OCI-M2 (cell line): ENCODE measurements at regions not wholly inside any gene's neighbourhood (a gene's known extent, or its start where the extent isn't known, plus 50 kb on each side); places are given as distances from the start of the nearest gene placed in this dataset.
"Not testable (repeated sequence)": the region's sequence is repeated elsewhere in the genome, so short reads cannot be mapped to it uniquely, and the experiment has no call there.

Experiments used
- DNase-seq: peaks from one replicate; lab custom pipeline; 2025; ENCODE audit not compliant: unreplicated experiment; lab: John Stamatoyannopoulos, UW

DNA sequence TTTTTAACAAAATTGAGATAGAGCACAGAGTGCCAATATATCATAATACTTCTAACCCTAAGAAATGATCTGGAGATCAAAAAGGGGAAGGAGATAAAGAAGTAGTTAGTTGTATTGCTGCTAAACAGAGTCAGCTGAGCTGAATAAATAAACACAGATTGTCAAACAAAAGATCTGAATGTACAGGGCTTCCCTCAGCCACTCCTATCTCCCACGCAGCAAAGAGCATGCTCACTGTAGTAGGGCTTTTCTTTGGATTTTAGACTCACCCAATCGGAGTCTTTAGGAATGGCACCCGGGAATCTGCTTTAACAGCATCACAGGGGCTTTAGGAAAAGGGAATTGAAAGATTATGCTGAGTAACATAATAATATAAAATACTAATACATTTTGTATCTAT is 222.2 kb upstream of the STXBP5 start:
- DNase-seq, result no peak

DNA sequence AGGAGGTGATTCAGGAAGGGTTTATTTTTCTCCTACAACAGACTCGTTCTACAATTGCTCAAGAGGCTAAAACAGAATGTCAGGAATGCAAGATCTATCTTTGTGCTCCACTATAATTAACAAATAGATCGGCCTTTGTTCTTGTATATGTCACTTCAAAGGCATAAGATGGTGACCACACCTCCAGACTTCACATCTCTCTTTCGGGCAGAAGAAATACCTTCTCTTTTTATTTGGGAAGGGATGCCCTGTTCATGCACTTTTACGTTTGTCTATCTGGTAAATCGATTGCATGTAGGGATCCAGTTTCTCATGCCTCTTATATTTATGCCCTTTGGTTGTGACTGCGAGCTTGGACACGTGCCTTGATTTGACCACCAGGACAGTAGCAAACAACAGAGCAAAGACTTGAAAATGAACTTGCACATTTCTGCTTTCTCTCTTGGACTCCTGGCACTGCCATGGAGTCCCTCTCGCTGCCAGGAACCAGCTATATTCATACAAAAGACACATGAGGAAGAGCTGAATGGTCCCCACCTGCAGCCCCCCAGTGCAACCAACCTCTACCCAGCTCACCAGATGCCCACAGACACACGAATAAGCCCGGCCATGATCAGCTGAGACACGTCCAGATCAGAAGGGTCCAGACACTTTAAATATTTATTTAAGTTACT is 219.8 kb upstream of the STXBP5 start:
- no peak for DNase-seq

DNA sequence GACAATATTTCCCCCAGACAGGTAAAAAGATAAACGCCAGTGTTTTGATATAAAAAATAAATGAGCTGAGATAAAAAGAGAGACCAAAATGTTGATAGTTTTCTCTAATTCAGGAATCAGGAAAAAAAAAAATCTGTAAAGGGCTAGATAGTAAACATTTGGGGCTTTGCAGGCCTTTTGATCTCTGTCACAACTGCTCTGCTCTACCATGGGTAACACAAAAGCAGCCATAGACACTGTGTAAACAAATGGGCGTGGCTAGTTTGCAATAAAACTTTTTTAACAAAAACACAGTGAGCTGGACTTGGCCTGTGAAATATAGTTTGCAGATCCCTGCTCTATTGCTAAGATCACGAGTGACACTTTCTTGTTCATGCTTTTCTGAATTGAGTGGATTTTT is 219.1 kb upstream of the STXBP5 start:
- DNase-seq, result no peak

DNA sequence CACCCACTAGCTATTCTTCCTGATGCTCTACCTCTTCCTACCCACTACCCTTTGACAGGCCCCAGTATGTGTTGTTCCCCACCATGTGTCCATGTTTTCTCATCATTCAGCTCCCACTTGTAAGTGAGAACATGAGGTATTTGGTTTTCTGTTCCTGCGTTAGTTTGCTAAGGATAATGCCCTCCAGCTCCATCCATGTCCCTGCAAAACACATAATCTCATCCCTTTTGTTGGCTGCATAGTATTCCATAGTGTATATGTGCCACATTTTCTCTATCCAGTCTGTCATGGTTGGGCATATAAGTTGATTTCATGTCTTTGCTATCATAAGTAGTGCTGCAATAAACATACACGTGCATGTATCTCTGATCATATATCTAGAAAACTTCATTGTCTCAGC is 218.3 kb upstream of the STXBP5 start:
- no peak for DNase-seq

DNA sequence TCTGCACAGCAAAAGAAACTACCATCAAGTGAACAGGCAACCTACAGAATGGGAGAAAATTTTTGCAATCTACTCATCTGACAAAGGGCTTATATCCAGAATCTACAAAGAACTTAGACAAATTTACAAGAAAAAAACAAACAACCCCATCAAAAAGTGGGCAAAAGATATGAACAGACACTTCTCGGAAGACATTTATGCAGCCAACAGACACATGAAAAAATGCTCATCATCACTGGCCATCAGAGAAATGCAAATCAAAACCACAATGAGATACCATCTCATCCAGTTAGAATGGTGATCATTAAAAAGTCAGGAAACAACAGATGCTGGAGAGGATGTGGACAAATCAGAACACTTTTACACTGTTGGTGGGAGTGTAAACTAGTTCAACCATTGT is 216.3 kb upstream of the STXBP5 start:
- DNase-seq, result not testable (repeated sequence)

DNA sequence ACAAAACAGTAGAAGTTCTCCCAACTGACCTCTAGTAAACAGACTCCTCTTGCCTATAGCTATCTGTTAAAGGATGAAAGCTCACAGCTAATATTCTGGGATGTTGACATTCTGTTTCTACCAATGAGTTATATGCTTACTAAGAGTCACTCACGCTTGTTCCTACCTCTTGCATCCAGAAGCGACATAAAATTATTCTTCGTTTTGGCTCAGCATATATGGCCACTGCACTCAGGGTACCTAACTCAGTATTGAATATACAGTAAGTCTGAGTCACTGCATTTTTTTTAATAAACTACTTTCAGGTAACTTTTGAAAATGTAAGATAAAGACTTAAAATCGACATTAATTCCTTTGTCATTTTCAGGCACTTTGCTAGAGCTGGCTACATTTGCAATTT is 214.4 kb upstream of the STXBP5 start:
- no peak for DNase-seq

DNA sequence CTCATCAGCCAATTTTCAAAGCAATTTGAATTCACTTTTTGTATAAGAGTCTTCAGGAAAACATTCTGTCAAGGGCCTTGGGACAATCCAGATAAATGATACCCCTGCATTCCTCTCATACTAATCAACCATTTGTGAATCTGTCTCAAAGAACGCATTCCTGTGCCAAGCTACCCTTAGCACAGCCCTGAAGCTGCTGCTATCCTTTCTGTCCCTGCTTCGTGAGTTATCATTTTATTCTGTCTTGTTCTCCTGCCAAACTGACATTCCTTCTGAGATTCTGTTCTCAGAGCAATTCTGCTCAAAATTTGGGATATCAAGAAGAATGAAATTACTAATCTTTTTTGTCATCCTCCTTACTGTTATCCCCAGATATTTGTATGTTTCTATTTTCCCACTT is 213.9 kb upstream of the STXBP5 start:
- DNase-seq, result no peak

DNA sequence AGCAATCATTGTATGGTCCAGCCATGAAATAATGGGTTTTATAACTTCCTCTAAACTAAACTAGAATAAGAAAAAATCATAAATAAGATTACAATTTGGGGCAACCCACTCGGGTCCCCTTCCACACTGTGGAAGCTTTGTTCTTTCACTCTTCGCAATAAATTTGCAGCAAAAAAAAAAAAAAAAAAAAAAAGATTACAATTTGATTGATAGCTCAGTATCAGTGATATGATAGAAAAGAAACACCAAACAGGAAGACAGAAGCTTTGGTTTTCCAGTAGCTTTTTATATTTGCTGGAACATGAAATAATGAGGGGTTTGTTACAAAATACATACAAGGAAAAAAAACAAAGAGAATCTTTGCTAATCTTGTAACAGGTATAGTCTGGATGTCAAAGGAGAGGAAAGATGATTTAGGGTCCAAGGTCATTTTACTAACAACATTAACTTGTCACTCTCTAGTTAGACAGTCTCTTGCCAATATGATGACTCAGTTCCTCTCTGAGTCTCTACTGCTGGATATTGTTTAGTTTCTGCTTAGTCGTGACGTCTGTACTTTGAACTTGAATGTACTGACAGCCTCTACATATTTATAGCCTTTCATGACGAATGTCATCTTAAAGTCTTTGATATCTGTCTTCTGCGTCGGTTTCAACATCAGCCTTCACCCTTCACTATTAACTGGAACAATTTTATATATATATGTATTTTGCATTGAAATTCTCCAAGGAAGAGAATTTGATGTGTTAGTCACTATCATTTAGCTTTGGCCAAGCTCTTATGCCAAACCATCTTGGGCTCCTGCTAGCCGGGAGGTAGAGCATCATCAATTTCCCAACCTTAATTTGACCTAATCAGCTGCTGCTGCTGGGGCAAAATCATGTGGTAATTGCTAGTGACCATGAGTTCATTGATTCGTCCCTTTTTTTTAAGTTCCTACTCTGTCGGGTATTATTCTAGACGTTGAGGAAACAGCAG is 213.1 kb upstream of the STXBP5 start:
- no peak for DNase-seq

DNA sequence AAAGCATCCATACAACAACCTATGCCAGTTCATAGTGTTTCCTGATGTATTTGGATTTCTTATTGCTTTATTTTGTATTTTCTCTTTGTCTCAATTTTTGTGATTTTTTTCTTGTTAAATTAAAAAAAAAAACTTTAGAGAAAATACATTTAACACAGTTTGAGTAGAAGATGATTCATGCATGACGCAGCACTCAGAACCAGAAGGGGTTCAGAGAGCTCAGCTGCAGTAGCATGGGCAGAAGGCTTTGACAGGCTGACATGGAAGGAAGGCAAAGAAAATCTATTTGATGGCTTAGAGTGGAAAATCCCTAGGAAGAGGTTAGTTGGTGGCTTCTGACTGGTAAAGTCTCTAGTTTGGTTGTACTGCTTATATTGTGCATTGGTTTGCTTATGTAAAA is 207.2 kb upstream of the STXBP5 start:
- no peak for DNase-seq

DNA sequence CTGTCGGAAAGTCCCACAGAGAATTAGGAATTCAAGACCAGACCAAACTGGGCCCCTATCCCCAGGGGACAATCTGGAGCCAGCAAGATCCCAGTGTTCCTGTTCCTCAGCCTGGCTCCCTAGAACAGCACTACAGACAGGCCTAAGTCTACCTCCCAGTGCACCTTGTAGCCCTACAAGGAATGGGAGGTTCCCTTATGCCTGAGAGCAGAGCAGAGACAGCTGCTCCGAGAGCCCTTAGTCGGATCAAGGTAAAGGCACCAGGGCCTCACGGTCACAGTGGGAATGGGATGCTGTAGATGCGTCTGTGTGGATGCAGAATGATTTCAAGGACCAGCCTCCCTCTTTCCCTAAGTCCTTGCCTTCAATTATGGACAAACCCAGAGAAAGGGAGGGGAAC is 204.5 kb upstream of the STXBP5 start:
- DNase-seq, result no peak

DNA sequence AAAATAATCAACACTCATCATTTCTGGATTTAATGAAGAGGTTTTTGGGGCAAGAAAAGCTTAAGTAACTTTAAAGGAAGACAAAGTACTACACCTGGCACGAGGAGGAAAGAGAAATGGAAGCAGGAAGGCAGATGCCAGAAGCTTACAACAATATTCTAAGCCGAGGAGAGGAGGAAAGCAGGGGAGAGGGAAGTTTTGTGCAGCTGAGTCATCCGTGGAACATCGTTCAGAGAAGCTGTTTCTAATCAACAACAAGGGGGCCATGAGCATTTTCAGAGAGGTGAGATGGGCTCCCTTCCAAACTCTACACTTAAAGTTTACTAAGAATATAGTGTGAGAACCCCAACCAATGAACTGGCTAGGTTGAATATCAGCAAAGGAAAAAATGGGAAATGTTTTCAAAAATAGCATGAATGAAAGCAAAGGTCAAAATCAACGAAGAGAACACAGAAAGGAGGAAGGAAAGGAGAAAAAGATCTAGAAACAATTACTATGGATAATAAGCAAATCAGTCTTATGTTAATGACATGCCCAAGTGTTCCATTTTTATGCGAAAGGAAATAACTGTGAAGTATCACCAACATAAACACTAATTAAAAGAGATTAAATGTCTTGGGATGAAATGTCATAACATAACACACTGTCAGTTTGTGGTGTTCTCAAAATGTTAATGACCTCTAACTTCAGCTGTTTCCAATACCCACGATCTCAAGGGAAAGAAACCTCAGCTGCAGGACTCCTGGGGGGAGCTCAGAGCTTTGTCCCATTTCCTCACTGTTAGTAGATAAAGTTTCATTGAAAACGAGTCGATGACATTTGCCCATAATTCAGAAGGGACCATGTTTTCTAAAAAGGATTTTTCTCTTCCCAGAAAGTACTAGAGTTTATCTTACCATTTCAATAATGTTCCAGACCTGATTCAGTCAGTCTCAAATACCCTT is 203.4 kb upstream of the STXBP5 start:
- no peak for DNase-seq

DNA sequence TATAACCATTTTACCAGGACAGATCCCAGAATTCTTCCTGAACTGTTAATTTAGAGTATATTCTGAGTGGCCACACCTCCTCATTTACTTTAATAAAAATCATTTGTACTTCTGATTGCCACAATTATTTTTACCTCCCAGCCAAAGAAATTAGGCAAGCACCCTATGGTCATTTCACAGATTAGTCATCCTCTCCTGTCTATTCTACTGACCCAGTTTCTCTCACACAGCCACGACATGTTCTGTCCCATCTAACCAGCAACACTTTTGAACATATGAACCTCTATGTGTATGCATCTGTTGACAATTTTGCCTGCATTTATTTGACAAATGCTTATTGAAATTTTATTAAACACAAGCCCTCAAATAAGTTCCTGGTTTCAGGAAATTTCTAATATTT is 202.6 kb upstream of the STXBP5 start:
- no peak for DNase-seq

DNA sequence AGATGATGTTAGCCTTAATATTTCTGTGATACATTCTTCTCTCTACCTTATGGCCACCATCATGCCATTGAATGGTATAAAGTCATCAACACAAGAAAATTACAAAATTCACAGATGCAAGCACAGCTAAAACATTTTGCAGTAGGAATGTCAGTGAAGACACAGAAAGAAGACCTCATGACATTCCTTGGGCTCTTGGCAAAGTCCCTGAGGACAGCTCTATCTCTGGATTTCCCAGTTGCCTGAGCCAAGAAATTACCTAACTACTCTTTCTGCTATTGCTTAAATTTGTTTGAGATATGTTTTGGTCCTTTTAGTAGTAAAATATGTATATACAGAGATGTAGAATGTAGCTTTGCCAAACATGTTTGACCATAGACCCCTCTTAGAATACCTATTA is 201.0 kb upstream of the STXBP5 start:
- no peak for DNase-seq

DNA sequence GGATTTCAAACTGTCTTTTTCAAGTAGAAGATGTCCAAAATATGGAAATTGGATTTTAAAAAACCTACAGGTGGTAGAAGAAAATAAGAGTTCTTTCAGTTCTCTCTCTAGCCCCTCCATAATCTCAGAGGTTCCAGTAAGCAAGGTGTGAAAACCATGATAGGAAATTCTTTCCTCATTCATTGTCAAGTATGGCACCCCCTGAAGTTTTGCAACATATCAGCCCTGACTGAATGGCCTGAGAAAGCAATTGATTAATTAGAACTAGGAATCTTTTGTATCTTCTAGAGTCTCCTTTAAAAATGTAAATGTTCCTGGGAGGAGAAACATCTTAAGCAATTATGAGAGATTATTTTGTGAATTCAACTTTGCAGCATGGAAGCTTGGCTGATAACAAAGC is 198.7 kb upstream of the STXBP5 start:
- DNase-seq, result no peak

DNA sequence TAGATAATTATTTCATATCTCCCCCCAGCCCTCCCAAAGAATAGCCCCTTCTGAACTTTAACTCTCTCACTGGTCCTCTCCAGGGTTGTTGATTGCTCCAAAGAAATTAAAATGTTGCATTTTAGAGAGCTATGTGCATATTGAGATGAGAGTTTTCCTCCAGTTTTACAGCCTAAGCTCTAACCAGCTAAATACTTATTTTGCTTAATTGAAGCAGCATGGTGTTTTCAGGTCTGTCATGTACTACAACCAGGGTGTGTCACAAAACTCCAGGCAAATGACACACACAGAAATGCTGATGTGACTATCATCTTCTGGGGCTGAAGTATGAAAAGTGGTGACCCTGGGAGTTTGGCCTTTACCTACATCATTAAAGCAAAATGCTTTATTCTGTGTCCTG is 196.8 kb upstream of the STXBP5 start:
- no peak for DNase-seq

DNA sequence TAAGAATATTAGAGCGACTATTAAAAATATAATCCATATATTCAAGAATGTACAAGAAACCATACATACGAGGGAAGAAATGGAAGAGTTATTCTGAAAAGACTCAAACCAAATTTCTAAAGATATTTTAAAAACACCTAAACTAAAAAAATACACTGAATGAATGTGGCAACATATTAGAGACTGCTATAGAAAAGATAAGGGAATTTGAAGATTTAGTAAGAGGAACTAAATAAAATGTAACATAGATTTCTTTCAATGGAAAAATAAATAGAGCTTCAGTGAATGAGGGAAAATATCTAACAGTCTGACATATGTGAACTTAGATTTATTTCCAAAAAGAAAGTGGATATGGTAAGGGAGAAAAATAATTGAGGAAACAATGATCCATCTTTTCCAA is 194.9 kb upstream of the STXBP5 start:
- no peak for DNase-seq

DNA sequence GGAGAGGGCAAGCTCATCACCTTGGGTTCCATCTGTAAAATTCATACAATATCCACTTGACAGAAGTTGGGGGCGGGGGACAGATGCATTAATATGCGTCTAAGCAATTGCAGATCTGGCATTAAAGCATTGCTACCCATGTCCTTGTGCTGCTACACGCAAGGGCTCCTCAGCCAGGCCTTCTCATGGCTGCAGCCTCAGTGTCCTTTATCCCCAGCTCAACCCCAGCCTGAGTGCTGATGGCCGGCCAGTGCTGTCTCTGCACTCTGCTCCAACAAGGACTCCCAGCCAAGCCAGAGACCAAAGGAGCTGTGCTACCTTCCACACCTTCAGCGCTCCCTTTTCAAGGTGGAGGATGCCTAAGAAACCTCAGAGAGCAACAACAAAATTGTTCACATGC is 188.5 kb upstream of the STXBP5 start:
- no peak for DNase-seq

DNA sequence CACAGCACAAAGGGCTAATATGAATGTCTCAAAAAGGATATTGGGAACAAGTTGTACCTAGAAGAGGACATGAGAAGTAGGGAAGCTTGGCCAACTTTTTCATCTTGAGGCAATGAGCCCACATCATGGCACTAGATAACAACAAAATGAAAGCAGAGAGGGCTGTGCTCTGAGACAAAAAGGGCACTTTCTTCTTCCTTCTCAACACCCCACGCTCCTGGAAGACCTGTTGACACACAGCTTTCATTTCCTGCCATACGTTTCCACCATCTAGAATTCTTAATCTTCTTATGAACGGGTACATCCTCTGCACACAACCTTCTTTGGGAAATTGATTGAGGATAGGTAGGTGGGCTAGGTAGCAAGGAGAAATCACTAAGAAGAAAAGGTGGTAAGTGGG is 187.8 kb upstream of the STXBP5 start:
- DNase-seq, result no peak

DNA sequence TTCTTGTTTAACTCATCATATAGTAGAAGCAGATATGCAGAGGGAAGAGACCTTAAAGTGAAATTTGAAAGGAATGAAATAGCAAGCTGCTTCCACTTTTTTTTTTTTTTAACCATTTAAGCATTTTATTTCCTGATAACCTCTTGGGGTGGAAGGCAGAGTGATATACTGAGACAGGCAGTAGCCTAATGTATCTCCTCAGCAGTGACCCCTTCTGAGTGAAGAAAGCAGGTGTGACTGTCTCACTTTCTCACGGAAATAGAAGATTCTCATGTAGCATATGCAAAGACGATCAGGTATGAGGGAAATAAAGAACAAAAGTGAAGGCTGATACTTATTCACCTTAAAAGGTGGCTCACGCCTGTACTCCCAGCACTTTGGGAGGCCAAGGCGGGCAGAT is 187.1 kb upstream of the STXBP5 start:
- DNase-seq, result no peak

DNA sequence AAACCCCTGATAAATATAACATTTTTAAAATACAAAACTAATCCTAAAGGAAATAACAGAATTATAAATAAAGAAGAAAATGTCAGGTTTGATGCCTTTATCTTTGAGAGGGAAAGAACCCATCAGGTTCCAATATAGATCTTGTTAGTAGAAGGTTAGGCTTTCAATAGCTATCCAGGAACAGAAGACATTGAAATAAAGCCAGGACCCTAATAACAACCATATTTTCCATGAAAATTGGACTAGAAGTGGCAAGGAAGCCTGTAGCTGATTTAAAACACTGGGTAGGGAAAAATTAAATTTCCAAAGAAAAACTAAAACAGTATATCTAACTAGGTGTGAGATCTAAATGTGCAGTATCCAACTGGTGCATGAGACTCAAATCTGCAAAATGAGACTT is 185.2 kb upstream of the STXBP5 start:
- no peak for DNase-seq

DNA sequence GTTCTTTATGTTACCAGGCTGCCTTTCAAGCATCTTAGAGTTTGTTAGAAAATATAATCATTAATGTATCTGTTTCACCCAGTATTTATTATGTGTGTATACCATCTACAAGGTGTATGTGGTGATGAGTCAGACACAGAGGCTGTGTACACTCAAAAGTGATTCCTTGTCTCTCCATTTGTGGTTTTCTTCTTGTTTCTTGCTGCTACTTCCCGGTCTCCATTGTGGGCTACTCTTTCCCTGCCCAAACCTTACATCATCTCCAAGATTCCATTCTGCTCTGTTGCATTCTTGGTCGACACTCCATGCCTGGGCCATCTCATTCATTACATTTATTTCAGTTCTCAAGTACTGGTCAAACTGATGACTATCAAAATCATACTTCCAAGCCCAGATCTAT is 182.2 kb upstream of the STXBP5 start:
- DNase-seq, result no peak
